GM12878 (cell line): ENCODE measurements at regions not wholly inside any gene's neighbourhood (a gene's known extent, or its start where the extent isn't known, plus 50 kb on each side); places are given as distances from the start of the nearest gene placed in this dataset.

Experiments used
- ATAC-seq: fragments of 200-7000 bp; cut with Tn5 transposase; 3 replicates; pipeline ENCODE4 v1.9.1; 2020; ENCODE audit warnings: mild to moderate bottlenecking, moderate library complexity
- BruUV-seq: library from RNA; stranded (reverse); fragments of 400-500 nt; replicated peaks from 2 replicates; lab custom pipeline; 2021; lab: Mats Ljungman, UMichigan
- CTCF ChIA-PET: fragments of 300-600 bp; sonication (Branson Sonifier 250); formaldehyde crosslinking; extraction: SDS; loops from one replicate; lab custom pipeline; 2021; ENCODE audit warnings: inconsistent platforms; lab: Yijun Ruan, JAX
- POLR2A ChIA-PET: fragments of 350-600 bp; formaldehyde crosslinking; extraction: SDS; loops from one replicate; lab custom pipeline; 2021; ENCODE audit warnings: inconsistent platforms; lab: Charles Lee
- RAD21 ChIA-PET: fragments of 300-600 bp; sonication (Branson Sonifier 250); formaldehyde crosslinking; loops from one replicate; lab custom pipeline; 2023; ENCODE audit warnings: antibody characterized with exemption; ENCODE audit not compliant: unreplicated experiment; lab: Charles Lee
- SMC1A ChIA-PET: fragments of 300-600 bp; sonication (Branson Sonifier 250); formaldehyde crosslinking; loops from one replicate; lab custom pipeline; 2023; ENCODE audit not compliant: unreplicated experiment, uncharacterized antibody; lab: Charles Lee
- DNase-seq: peaks from one replicate; pipeline ENCODE4 v3.0.0-alpha.2; 2011; ENCODE audit warnings: low read depth, low spot score
- FAIRE-seq: peaks from 3 replicates; lab custom pipeline; 2011; peaks lifted over from hg19 to GRCh38; lab: Jason Lieb, UNC
- H2AFZ ChIP-seq: 2 replicates; pipeline ENCODE4 v1.6.0; 2011; ENCODE audit warnings: low read depth, low read length, control low read depth; ENCODE audit not compliant: control insufficient read depth
- H3K27ac ChIP-seq: 2 replicates; pipeline ENCODE4 v1.5.1; 2011; ENCODE audit warnings: control low read depth; ENCODE audit not compliant: control insufficient read depth, insufficient read depth
- H3K27me3 ChIP-seq, 2 experiments: replicated peaks in 1 of 2; 2 replicates each; pipeline versions ENCODE4 v1.6.0 to v1.6.1; 2011; ENCODE audit warnings: low read length in 1 of 2; ENCODE audit not compliant: control insufficient read depth in 2 of 2, insufficient read depth in 2 of 2
- H3K36me3 ChIP-seq, 2 experiments: 2 replicates each; pipeline ENCODE4 v1.5.1; 2011; ENCODE audit warnings: low read length in 1 of 2; ENCODE audit not compliant: control insufficient read depth in 2 of 2, insufficient read depth in 2 of 2
- H3K4me1 ChIP-seq: 2 replicates; pipeline ENCODE4 v1.6.1; 2011; ENCODE audit warnings: mild to moderate bottlenecking, low read length, moderate library complexity, mixed read lengths; ENCODE audit not compliant: control insufficient read depth, insufficient read depth
- H3K4me2 ChIP-seq: 2 replicates; pipeline ENCODE4 v1.6.0; 2011; ENCODE audit warnings: control low read depth; ENCODE audit not compliant: control insufficient read depth, insufficient read depth
- H3K4me3 ChIP-seq: fragments of 200-600 bp; sonication (generic); 2 replicates; pipeline ENCODE4 v1.5.1; 2016
- H3K79me2 ChIP-seq: 2 replicates; pipeline ENCODE4 v1.6.0; 2011; ENCODE audit warnings: low read length; ENCODE audit not compliant: control insufficient read depth, insufficient read depth
- H3K9ac ChIP-seq: 2 replicates; pipeline ENCODE4 v1.8.0; 2011; ENCODE audit warnings: low read length, control low read depth, mixed read lengths; ENCODE audit not compliant: control insufficient read depth, insufficient read depth
- H3K9me3 ChIP-seq: replicated peaks from 3 replicates; pipeline ENCODE4 v1.5.1; 2011; ENCODE audit warnings: mild to moderate bottlenecking, low read length; ENCODE audit not compliant: control insufficient read depth, insufficient read depth
- H4K20me1 ChIP-seq: 2 replicates; pipeline ENCODE4 v1.6.0; 2011; ENCODE audit not compliant: control insufficient read depth, insufficient read depth
- ASH2L ChIP-seq: fragments of 300-600, 200-600 bp; sonication (generic); IDR thresholded peaks from 2 replicates; pipeline ENCODE4 v1.6.1; 2017; ENCODE audit warnings: low read depth, mild to moderate bottlenecking, borderline replicate concordance
- CEBPB ChIP-seq, 2 experiments: fragments of 150-350 bp in 1 of 2; IDR thresholded peaks; 2 replicates each; pipeline ENCODE4 v1.6.1; 2012 to 2014; ENCODE audit warnings: low read depth in 2 of 2, low read length in 2 of 2, borderline replicate concordance in 1 of 2, inconsistent platforms in 1 of 2
- CHD2 ChIP-seq: IDR thresholded peaks from 2 replicates; pipeline ENCODE4 v1.6.1; 2011; ENCODE audit warnings: low read depth, low read length, improper control_type of control experiment, borderline replicate concordance
- EP300 ChIP-seq, 2 experiments: fragments of 150-350 bp in 1 of 2; IDR thresholded peaks; 2 replicates each; pipeline ENCODE4 v1.6.1; 2011 to 2012; ENCODE audit warnings: low read depth in 2 of 2, low read length in 2 of 2, borderline replicate concordance in 1 of 2, improper control_type of control experiment in 1 of 2, inconsistent platforms in 1 of 2; ENCODE audit not compliant: control insufficient read depth in 1 of 2
- HCFC1 ChIP-seq: fragments of 150-350 bp; IDR thresholded peaks from 2 replicates; pipeline ENCODE4 v1.6.1; 2014; ENCODE audit warnings: low read length
- IRF4 ChIP-seq: IDR thresholded peaks from 2 replicates; pipeline ENCODE4 v1.6.1; 2011; ENCODE audit warnings: low read depth, low read length
- MXI1 ChIP-seq: fragments of 150-350 bp; IDR thresholded peaks from 2 replicates; pipeline ENCODE4 v1.6.1; 2011; ENCODE audit warnings: low read depth, mild to moderate bottlenecking, inconsistent platforms, low read length, improper control_type of control experiment
- NR2F1 ChIP-seq: fragments of 450-650 bp; conservative IDR thresholded peaks from 2 replicates; pipeline ENCODE4 v1.6.1; 2017; ENCODE audit warnings: mild to moderate bottlenecking
- RBBP5 ChIP-seq: fragments of 200-600 bp; sonication (generic); conservative IDR thresholded peaks from 2 replicates; pipeline ENCODE4 v1.6.1; 2016
- SIN3A ChIP-seq: IDR thresholded peaks from 2 replicates; pipeline ENCODE4 v1.6.1; 2012; ENCODE audit warnings: low read depth, low read length, improper control_type of control experiment
- SMAD5 ChIP-seq: IDR thresholded peaks from 2 replicates; pipeline ENCODE4 v1.6.1; 2016; ENCODE audit warnings: antibody characterized with exemption, low read depth
- ZNF24 ChIP-seq: fragments of 450-650 bp; IDR thresholded peaks from 2 replicates; pipeline ENCODE4 v1.6.1; 2017; ENCODE audit warnings: antibody characterized with exemption, mild to moderate bottlenecking
- ZSCAN29 ChIP-seq: fragments of 450-650 bp; IDR thresholded peaks from 2 replicates; pipeline ENCODE4 v1.6.1; 2017; ENCODE audit warnings: mild to moderate bottlenecking, moderate library complexity
- WGBS: methylation state at CpG from one replicate; pipeline ENCODE4 v1.1.6; 2016; ENCODE audit warnings: low lambda C conversion rate; ENCODE audit not compliant: insufficient replicate concordance, insufficient coverage; ENCODE audit errors: missing lambda C conversion rate; 5-methylcytosine and 5-hydroxymethylcytosine counted together
- in situ Hi-C: fragments of 300-500 bp; cut with MboI; formaldehyde crosslinking; loops from 9 replicates; pipeline ENCODE4 v1.14.3; 2018; ENCODE audit warnings: mixed read lengths
- intact Hi-C: fragments of 100-400 bp; cut with micrococcal nuclease; formaldehyde crosslinking; loops from one replicate; pipeline ENCODE4 v1.14.2; 2022; ENCODE audit not compliant: unreplicated experiment
- TF ChIP-seq, protein P1 (sequence below): fragments of 450-650 bp; IDR thresholded peaks from 2 replicates; pipeline ENCODE4 v1.6.1; 2016; ENCODE audit warnings: mild to moderate bottlenecking, moderate library complexity, borderline replicate concordance
- TF ChIP-seq, protein P2 (sequence below): IDR thresholded peaks from 2 replicates; pipeline ENCODE4 v1.6.1; 2012; ENCODE audit warnings: low read length, inconsistent platforms
- TF ChIP-seq, protein P3 (sequence below): fragments of 450-650 bp; formaldehyde crosslinking; IDR thresholded peaks from 2 replicates; pipeline ENCODE4 v1.4.0; 2022; ENCODE audit warnings: mild to moderate bottlenecking, moderate library complexity

DNA sequence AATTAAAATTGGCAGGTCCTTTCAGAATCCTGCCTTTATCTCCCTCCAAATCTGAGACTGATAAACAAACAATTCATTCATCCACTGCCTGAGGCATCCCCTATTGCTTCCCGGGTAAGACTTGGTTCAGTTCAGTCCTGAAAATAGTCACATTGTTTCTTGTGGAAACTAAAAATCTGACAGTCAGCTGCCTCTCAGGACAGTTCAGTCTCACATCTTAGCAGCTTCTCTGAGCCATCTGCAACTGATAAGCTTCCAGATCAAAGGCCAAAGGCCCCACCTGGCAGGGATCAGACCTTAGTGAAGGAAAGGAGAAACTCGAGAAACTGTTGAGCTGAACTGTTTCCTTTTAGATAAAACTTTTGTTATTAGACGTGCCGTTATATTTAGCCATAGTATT is 264.5 kb downstream of the IL15 start (continued):
- TF ChIP-seq, protein P1, sequence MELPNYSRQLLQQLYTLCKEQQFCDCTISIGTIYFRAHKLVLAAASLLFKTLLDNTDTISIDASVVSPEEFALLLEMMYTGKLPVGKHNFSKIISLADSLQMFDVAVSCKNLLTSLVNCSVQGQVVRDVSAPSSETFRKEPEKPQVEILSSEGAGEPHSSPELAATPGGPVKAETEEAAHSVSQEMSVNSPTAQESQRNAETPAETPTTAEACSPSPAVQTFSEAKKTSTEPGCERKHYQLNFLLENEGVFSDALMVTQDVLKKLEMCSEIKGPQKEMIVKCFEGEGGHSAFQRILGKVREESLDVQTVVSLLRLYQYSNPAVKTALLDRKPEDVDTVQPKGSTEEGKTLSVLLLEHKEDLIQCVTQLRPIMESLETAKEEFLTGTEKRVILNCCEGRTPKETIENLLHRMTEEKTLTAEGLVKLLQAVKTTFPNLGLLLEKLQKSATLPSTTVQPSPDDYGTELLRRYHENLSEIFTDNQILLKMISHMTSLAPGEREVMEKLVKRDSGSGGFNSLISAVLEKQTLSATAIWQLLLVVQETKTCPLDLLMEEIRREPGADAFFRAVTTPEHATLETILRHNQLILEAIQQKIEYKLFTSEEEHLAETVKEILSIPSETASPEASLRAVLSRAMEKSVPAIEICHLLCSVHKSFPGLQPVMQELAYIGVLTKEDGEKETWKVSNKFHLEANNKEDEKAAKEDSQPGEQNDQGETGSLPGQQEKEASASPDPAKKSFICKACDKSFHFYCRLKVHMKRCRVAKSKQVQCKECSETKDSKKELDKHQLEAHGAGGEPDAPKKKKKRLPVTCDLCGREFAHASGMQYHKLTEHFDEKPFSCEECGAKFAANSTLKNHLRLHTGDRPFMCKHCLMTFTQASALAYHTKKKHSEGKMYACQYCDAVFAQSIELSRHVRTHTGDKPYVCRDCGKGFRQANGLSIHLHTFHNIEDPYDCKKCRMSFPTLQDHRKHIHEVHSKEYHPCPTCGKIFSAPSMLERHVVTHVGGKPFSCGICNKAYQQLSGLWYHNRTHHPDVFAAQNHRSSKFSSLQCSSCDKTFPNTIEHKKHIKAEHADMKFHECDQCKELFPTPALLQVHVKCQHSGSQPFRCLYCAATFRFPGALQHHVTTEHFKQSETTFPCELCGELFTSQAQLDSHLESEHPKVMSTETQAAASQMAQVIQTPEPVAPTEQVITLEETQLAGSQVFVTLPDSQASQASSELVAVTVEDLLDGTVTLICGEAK: no peak
- no peak for TF ChIP-seq ZNF24
- TF ChIP-seq HCFC1: no peak

DNA sequence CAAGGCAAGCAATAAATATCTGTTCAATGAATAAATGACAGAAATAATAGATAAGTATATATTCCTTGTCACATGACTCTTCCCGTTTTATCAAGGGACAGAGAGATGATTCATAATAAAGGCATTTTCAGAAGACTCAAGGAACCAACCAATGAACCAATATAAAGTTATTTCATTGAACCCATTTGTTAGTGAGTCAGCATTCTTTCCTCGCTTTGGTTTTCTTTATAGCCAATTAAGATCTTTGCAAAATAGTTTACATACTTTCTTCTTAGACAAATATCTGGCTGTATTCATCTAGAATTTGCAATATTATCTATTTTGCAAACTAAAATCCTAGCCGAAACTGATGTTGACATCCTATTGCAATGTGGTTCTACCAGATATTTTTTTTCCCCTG is 269.4 kb downstream of the IL15 start:
- in situ Hi-C loops (no loop called here), intact Hi-C loops (no loop called here)
- Histone ChIP-seq H3K4me3 (no peak overlapping the region), H3K9me3 (no peaks in the 10 kb centered on the region), H3K79me2 (no peaks in the 10 kb centered on the region), H3K9ac (no peak overlapping the region), H3K36me3 (no peaks in the 10 kb centered on the region), H3K4me1 (no peaks in the 10 kb centered on the region), H3K4me2 (no peak overlapping the region), H3K27me3 (no peaks in the 10 kb centered on the region; a peak in 1 of 4 replicates), H4K20me1 (no peaks in the 10 kb centered on the region), H3K27ac (no peak overlapping the region), H2AFZ (no peak overlapping the region)
- FAIRE-seq (no peak), ATAC-seq (no peak), DNase-seq (no peak)
- SMC1A ChIA-PET: no interaction called here
- RAD21 ChIA-PET: no interaction called here
- CTCF ChIA-PET: no interaction called here
- WGBS: 32% methylated on average over 3 of the region's 3 CpGs
- no TSS peak for BruUV-seq
- POLR2A ChIA-PET: no interaction called here
- TF ChIP-seq, protein P2, sequence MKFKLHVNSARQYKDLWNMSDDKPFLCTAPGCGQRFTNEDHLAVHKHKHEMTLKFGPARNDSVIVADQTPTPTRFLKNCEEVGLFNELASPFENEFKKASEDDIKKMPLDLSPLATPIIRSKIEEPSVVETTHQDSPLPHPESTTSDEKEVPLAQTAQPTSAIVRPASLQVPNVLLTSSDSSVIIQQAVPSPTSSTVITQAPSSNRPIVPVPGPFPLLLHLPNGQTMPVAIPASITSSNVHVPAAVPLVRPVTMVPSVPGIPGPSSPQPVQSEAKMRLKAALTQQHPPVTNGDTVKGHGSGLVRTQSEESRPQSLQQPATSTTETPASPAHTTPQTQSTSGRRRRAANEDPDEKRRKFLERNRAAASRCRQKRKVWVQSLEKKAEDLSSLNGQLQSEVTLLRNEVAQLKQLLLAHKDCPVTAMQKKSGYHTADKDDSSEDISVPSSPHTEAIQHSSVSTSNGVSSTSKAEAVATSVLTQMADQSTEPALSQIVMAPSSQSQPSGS: no peak
- TF ChIP-seq NR2F1: no peak
- TF ChIP-seq EP300 (IDR thresholded peaks at IDR 0.05; ENCODE audit: borderline replicate concordance in 1 of 2, control insufficient read depth in 1 of 2, low read depth in 2 of 2, low read length in 2 of 2): no peak
- TF ChIP-seq MXI1: no peak
- no peak for TF ChIP-seq ZSCAN29
- TF ChIP-seq CEBPB (IDR thresholded peaks at IDR 0.05; ENCODE audit: borderline replicate concordance in 1 of 2, low read depth in 2 of 2, low read length in 2 of 2): no peak
- TF ChIP-seq SMAD5: no peak
- TF ChIP-seq SIN3A: no peak
- no peak for TF ChIP-seq CHD2
- TF ChIP-seq, protein P3, sequence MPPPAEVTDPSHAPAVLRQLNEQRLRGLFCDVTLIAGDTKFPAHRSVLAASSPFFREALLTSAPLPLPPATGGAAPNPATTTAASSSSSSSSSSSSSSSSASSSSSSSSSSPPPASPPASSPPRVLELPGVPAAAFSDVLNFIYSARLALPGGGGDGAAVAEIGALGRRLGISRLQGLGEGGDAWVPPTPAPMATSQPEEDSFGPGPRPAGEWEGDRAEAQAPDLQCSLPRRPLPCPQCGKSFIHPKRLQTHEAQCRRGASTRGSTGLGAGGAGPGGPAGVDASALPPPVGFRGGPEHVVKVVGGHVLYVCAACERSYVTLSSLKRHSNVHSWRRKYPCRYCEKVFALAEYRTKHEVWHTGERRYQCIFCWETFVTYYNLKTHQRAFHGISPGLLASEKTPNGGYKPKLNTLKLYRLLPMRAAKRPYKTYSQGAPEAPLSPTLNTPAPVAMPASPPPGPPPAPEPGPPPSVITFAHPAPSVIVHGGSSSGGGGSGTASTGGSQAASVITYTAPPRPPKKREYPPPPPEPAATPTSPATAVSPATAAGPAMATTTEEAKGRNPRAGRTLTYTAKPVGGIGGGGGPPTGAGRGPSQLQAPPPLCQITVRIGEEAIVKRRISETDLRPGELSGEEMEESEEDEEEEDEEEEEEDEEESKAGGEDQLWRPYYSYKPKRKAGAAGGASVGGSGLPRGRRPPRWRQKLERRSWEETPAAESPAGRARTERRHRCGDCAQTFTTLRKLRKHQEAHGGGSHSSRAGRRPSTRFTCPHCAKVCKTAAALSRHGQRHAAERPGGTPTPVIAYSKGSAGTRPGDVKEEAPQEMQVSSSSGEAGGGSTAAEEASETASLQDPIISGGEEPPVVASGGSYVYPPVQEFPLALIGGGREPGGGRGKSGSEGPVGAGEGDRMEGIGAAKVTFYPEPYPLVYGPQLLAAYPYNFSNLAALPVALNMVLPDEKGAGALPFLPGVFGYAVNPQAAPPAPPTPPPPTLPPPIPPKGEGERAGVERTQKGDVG: no peak
- no peak for TF ChIP-seq ASH2L
- TF ChIP-seq RBBP5: no peak
- TF ChIP-seq IRF4: no peak
